Muscle of leg (tissue), 3 donors: ENCODE measurements at regions not wholly inside any gene's neighbourhood (a gene's known extent, or its start where the extent isn't known, plus 50 kb on each side); places are given as distances from the start of the nearest gene placed in this dataset.
"Not testable (repeated sequence)": the region's sequence is repeated elsewhere in the genome, so short reads cannot be mapped to it uniquely, and the experiment has no call there.

ENCODE experiments used
- DNase-seq: peaks from one replicate; pipeline ENCODE4 v3.0.0; 2013
- H3K27ac ChIP-seq: one replicate; pipeline ENCODE4 v1.5.1; 2013; ENCODE audit warnings: mild to moderate bottlenecking, low read length, control low read depth
- H3K27me3 ChIP-seq: one replicate; pipeline ENCODE4 v1.6.1; 2013; ENCODE audit warnings: low read length; ENCODE audit not compliant: control insufficient read depth, insufficient read depth
- H3K36me3 ChIP-seq: one replicate; pipeline ENCODE4 v1.6.1; 2013; ENCODE audit warnings: low read length; ENCODE audit not compliant: control insufficient read depth, insufficient read depth
- H3K4me1 ChIP-seq: one replicate; pipeline ENCODE4 v1.6.1; 2013; ENCODE audit warnings: low read length; ENCODE audit not compliant: control insufficient read depth, insufficient read depth
- H3K4me3 ChIP-seq: one replicate; pipeline ENCODE4 v1.5.1; 2013; ENCODE audit warnings: low read length, control low read depth
- H3K9me3 ChIP-seq: replicated peaks from 2 replicates; pipeline ENCODE4 v1.6.1; 2013; ENCODE audit warnings: low read depth, low read length; ENCODE audit not compliant: control insufficient read depth
- WGBS: methylation state at CpG from one replicate; pipeline ENCODE4 v1.1.5; 2013; ENCODE audit warnings: missing lambda C conversion rate; ENCODE audit not compliant: insufficient coverage; 5-methylcytosine and 5-hydroxymethylcytosine counted together

- Histone ChIP-seq H3K4me1 (peaks cover 3% of the 10 kb centered on the region), H3K27ac (no peak overlapping the region), H3K36me3 (no peaks in the 10 kb centered on the region), H3K4me3 (no peak overlapping the region), H3K9me3 (no peaks in the 10 kb centered on the region), H3K27me3 (no peaks in the 10 kb centered on the region)
- DNase-seq = no peak
Measured at GRCh38 chr1:58850636-58851035, 66.8 kb upstream of the JUN start.

- no peaks in the 10 kb centered on the region for H3K27me3 ChIP-seq
- no peak for DNase-seq
- no peaks in the 10 kb centered on the region for H3K9me3 ChIP-seq
- H3K27ac ChIP-seq = no peak overlapping the region
- H3K4me1 ChIP-seq = peaks cover 3% of the 10 kb centered on the region
- no peak overlapping the region for H3K4me3 ChIP-seq
- H3K36me3 ChIP-seq = no peaks in the 10 kb centered on the region
- 63% methylated on average over 5 of the region's 10 CpGs for WGBS
Measured at GRCh38 chr1:58852731-58853485, 69.1 kb upstream of the JUN start.

DNA sequence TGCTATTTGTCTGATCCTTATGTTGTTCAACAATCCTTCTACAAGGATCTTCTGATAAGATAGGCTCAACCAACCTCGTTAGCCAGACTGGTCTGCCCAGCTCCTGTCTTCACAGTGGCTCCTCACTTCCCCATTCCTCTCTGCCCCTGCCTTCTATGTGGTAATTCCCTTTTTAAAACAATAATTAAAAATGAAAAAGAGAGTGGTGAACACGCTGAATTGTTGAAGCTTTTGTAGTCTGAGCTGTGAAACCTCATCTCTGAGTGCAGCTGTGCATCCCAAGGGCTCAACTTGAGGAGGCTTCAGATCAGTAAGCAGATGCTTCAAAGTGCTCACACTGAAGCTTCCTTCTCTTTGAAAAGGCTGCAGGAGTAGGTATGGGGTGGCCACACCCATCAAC is 70.7 kb upstream of the JUN start:
- Histone ChIP-seq H3K4me3 (no peak overlapping the region), H3K27me3 (no peaks in the 10 kb centered on the region), H3K27ac (no peak overlapping the region), H3K9me3 (no peaks in the 10 kb centered on the region), H3K36me3 (no peaks in the 10 kb centered on the region), H3K4me1 (no peaks in the 10 kb centered on the region)
- no CpG with 5 or more reads among the region's 2 CpGs for WGBS
- DNase-seq = no peak

DNA sequence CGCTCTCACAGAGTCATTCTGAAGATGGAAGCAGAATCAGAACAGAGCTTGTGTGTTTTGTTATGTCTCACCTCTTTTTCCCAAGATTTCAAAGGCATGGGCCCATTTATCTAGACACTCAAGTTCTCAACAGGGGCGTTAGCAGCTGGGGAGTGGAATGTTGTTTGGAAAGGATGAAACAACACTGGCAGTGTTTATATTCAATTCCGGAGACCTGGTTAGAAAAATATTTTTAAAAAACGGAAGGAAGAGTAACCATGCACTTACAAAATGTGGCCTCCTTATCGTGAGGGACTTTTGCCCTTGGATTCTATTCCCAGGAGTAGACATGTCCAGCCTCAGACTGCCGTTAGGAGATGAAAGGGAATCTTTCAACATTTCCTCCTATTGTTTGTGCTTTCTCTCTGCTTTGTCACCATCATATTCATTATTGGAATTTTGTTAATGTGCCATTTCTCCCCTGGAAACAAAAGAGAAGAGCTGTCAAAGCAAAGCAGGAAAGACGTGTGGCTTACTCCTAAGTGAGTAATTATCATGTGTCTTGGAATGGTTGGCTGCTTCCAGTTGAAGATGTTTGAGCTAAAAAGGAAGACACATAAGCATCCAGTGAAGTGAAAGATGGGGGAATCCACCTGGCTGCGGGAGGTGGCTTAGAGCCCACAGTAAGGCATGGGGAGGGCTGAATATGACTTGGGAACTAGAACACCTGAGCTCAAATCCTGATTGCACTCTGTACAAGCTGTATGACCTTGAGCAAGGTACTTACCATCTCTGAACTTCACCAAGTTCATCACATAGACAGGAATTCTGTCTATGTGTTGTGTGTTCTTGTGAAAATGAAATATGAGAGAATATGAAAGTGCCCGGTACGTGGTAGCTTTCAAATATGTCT is 71.7 kb upstream of the JUN start:
- H3K27ac ChIP-seq = no peak overlapping the region
- H3K36me3 ChIP-seq = no peaks in the 10 kb centered on the region
- no peaks in the 10 kb centered on the region for H3K27me3 ChIP-seq
- no peaks in the 10 kb centered on the region for H3K9me3 ChIP-seq
- 41% methylated on average over 3 of the region's 10 CpGs for WGBS
- H3K4me3 ChIP-seq = no peak overlapping the region
- DNase-seq = no peak
- H3K4me1 ChIP-seq = no peaks in the 10 kb centered on the region

DNA sequence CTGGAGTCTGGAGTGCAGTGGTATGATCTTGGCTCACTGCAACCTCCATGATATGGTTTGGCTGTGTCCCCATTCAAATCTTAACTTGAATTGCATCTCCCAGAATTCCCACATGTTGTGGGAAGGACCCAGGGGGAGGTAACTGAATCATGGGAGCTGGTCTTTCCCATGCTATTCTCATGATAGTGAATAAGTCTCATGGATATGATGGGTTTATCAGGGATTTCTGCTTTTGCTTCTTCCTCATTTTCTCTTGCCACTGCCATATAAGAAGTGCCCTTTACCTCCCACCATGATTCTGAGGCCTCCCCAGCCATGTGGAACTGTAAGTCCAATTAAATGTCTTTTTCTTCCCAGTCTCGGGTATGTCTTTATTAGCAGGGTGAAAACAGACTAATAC is 72.4 kb upstream of the JUN start:
- not testable (repeated sequence) for H3K27me3 ChIP-seq, H3K9me3 ChIP-seq, H3K4me1 ChIP-seq, H3K36me3 ChIP-seq, DNase-seq, H3K27ac ChIP-seq, H3K4me3 ChIP-seq
- WGBS = no CpG with 5 or more reads among the region's 1 CpG

DNA sequence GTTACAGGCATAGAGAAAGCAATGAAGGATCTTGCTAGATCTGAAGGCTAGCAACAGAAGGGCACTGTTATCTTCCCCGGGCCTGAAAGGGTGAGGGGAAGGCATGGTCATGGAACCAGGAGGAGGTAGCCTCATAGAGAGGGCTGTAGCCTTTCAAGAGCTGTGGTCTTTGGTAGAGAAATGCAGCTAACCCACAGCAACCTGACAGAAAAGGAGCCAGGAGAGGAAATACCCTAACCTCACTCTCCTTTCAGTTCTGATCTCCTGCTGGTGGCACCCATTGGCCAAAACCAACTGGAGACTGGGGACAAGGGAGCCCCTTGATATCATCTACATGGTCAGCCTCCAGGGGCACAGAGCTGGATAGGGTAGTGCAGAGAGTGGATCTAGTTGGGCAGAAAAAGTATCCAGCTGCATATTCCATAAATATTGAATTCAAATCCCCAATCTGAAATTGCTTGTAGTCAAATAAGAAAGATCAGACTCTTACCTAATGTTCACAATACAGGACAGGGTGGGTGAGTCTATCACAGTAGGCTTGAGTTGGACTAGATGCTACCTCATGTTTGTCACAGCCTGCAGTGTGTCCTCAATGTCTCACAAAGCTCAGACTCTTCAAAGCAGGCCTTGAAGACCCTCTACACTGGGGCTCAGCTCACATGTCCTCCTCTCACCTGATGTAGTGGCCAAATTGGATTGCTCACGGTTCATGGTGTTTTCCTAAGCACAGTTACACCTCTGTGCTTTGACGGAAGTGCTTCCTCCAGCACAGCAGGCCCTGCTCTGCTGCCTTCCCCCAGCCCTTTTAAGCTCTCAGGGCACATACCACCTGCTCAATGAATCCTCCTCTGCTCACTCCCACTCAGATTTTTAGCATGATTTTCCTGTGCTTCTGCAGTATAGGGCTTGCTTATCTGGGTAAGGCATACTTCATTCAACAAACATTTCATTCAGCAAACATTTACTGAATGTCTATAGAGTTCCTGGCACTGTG is 74.1 kb upstream of the JUN start:
- Histone ChIP-seq H3K27me3 (no peaks in the 10 kb centered on the region), H3K4me3 (no peak overlapping the region), H3K4me1 (no peaks in the 10 kb centered on the region), H3K9me3 (no peaks in the 10 kb centered on the region), H3K27ac (no peak overlapping the region), H3K36me3 (no peaks in the 10 kb centered on the region)
- 60% methylated on average over 2 of the region's 3 CpGs for WGBS
- no peak for DNase-seq

GRCh38 chr1:58859769-58860485 is 76.1 kb upstream of the JUN start:
- H3K27ac ChIP-seq = no peak overlapping the region
- no peak for DNase-seq
- H3K4me3 ChIP-seq = no peak overlapping the region
- 57% methylated on average over 2 of the region's 3 CpGs for WGBS
- no peaks in the 10 kb centered on the region for H3K36me3 ChIP-seq
- no peaks in the 10 kb centered on the region for H3K4me1 ChIP-seq
- H3K27me3 ChIP-seq = no peaks in the 10 kb centered on the region
- H3K9me3 ChIP-seq = no peaks in the 10 kb centered on the region

DNA sequence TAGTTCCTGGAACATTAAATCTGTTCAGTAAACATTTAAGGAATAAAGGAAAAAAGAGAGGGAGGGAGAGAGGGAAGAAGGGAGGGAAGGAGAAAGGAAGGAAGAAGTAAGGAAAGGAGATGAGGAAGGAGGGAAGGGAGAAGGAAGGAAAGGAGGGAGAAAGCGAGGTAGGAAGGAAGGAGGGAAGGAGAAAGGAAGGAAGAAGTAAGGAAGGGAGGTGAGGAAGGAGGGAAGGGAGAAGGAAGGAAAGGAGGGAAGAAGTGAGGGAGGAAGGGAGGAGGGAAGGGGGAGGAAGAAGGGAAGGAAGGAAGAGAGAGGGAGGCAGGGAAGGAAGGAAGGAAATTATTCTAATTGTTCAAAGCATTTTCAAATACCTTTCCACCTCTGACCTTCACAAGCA is 77.2 kb upstream of the JUN start:
- H3K27ac ChIP-seq = no peak overlapping the region
- H3K4me1 ChIP-seq = no peaks in the 10 kb centered on the region
- no peaks in the 10 kb centered on the region for H3K36me3 ChIP-seq
- H3K4me3 ChIP-seq = no peak overlapping the region
- H3K9me3 ChIP-seq = no peaks in the 10 kb centered on the region
- DNase-seq = no peak
- 85% methylated on average over 1 of the region's 1 CpG for WGBS
- H3K27me3 ChIP-seq = no peaks in the 10 kb centered on the region

- H3K4me1 ChIP-seq = no peaks in the 10 kb centered on the region
- H3K27ac ChIP-seq = no peak overlapping the region
- no peaks in the 10 kb centered on the region for H3K27me3 ChIP-seq
- DNase-seq = no peak
- no peaks in the 10 kb centered on the region for H3K9me3 ChIP-seq
- H3K4me3 ChIP-seq = no peak overlapping the region
- no peaks in the 10 kb centered on the region for H3K36me3 ChIP-seq
Measured at GRCh38 chr1:58861506-58861905, 77.7 kb upstream of the JUN start.
